Body of pancreas (tissue), 4 donors: ENCODE measurements at regions not wholly inside any gene's neighbourhood (a gene's known extent, or its start where the extent isn't known, plus 50 kb on each side); places are given as distances from the start of the nearest gene placed in this dataset.

Experiments
- POLR2A ChIP-seq, 3 donors: fragments of 450-650 bp; IDR thresholded peaks; one replicate each; pipeline ENCODE4 v1.6.1; 2016; ENCODE audit warnings: antibody characterized with exemption in 3 of 3, mild to moderate bottlenecking in 2 of 3
- TF ChIP-seq, protein P1 (sequence below), 7 experiments: fragments of 450-650 bp in 4 of 7; fragments of 200-600 bp in 3 of 7; sonication (generic) in 3 of 7; IDR thresholded peaks; one replicate each; pipeline ENCODE4 v1.5.1; 2016 to 2019; ENCODE audit warnings: antibody characterized with exemption in 7 of 7

DNA sequence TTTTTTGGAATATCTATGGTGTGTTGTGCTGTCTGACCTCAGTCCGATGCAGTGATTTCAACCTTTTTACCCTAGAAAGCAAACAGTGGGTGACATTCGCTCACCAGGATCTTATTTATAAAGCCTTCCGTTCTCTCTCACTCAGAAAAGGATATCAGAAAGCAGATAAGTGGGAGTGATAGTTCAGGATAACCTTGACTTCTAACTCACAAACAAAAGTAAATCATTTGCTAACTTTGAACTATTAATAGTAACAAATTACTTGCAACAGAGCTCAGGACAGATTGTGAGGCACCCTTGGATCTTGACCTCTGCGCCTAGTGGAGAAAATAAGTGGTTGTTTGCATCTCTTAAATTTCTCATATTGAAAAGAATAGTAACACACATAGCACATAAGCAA, 637.1 kb upstream of the CITED2 start:
- no peak for TF ChIP-seq POLR2A (IDR thresholded peaks at IDR 0.05)
- TF ChIP-seq, protein P1, sequence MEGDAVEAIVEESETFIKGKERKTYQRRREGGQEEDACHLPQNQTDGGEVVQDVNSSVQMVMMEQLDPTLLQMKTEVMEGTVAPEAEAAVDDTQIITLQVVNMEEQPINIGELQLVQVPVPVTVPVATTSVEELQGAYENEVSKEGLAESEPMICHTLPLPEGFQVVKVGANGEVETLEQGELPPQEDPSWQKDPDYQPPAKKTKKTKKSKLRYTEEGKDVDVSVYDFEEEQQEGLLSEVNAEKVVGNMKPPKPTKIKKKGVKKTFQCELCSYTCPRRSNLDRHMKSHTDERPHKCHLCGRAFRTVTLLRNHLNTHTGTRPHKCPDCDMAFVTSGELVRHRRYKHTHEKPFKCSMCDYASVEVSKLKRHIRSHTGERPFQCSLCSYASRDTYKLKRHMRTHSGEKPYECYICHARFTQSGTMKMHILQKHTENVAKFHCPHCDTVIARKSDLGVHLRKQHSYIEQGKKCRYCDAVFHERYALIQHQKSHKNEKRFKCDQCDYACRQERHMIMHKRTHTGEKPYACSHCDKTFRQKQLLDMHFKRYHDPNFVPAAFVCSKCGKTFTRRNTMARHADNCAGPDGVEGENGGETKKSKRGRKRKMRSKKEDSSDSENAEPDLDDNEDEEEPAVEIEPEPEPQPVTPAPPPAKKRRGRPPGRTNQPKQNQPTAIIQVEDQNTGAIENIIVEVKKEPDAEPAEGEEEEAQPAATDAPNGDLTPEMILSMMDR (IDR thresholded peaks at IDR 0.05) = peak in 4 of 7 experiments; percentile 18 to 28 (median 22)
